Activated CD4-positive, alpha-beta T cell treated with anti-CD3 and anti-CD28 coated beads, Interleukin-2, Interleukin-6, amounts not matched to agents 100 ng/mL and 50 ng/mL, durations not matched to agents 16 hours and 8 hours (primary cell): ENCODE measurements at regions not wholly inside any gene's neighbourhood (a gene's known extent, or its start where the extent isn't known, plus 50 kb on each side); places are given as distances from the start of the nearest gene placed in this dataset.
"Not testable (repeated sequence)": the region's sequence is repeated elsewhere in the genome, so short reads cannot be mapped to it uniquely, and the experiment has no call there.

Source experiments
- DNase-seq: peaks from one replicate; pipeline ENCODE4 v3.0.0-alpha.2; 2020

DNA sequence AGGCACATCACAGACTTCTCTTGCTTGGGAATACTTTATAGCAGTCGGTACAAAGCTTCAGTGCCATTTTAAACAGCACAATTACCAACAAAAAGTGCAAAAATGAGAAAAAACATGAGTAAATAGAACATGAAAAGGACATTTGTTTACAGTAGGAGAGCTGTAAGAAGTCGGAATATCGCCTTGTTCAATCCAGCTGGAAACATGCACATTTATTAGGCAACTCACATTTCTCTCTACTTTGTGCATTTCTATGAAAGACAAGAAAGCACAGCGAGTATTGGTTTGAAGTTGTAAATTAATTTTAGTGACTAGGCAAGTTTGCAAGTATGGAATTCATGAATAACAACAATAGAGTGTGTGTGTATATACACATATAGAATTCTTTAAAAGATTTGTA is 484.7 kb downstream of the DACH1 start:
- no peak for DNase-seq

DNA sequence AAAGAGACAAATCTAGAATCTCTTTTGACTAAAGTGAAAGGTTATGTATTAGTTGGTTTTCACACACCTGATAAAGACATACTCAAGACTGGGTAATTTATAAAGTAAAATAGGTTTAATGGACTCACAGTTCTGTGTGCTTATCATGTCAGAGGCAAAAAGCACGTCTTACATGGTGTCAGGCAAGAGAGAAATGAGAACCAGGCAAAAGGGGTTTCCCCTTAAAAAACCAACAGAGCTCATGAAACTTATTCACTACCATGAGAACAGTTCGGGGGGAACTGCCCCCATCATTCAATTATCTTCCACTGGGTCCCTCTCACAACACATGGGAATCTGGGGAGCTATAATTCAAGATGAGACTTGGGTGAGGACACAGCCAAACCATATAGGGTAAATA is 486.8 kb downstream of the DACH1 start:
- DNase-seq: no peak

DNA sequence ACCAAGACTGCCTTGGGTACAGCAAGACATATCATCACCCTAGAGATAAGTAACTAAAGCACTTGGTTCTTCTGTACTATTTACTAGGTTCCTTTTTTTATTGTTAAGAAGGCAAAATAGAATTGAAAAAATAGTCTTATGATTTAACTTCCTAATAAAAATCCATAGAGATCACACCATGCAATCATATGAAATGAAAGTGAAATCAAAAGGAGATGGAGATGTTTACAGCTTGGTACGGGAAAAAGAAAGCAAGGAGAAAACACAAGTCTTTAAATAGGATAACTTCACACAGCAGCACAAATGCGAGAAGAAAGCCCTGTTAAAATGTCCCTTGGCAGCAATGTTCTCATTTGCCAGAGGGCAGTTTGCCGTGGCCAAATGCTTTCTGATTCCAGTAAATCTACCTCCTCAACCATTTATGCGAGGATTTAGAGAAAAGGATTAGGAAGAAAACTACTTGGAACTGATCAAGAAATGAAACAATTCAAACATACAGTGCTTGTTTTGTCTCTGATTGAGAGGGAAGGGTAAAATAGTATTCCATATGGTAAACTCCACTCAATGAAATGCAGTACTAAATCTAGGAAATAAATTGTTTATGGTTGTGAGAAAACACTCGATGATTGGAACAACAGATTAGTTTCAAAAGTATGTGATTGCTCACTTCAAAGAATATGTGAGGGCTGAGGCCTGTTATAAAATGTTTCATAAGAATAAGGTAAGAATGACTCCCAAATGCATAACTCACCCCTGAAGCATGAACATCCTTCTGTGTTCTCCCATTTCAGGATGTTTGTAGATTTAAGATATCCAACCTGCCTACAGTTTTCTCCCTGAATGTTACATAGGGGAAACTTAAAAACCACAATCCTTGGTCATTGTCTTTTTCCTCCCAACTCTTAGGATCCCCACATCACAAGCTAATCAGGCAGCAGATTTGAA is 487.8 kb downstream of the DACH1 start:
- DNase-seq: no peak

DNA sequence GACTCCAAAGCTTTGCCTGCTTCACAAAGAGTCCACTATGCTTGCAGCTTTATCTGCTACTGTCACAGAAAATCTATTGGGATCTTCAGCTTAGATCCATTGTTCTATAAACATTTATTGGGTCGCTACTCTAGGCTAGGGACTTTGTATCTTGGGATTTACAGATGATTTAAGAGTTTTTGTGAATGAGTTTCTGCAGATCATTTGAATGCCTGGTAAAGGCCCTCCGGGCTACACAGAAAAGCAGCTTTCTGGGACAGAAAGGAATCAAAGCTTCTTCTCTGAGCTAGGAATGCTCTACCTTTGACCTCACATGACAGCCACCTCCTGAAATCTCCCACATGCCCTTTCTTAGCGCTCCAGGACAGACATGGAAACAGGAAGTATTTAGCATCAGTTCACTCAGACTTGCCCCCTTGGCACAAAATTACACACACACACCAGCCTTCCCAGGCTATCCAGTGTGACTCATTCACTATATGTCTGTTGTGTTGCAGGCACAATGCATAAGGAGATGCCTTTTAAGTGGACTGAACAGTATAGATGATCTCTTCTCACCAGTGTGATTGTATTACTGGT is 492.4 kb downstream of the DACH1 start:
- DNase-seq: no peak

DNA sequence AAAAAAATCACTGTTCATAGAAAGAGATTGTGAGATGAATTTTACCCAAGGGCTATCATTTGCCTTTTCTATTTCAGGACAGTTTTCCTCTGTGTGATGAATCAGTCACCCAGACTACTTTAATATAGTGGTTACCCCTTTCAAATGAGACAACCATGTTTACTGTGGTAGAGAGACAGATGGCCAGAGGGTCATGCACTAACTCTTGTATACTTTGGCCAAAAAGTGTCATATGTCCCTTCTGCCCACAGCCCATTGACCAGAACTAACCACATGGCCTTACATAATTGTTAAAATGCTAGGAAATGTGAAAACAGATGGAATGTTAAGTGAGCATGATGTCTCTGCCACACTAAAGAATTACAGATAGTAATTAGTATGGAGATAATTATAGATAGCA is 498.7 kb downstream of the DACH1 start:
- DNase-seq: no peak

DNA sequence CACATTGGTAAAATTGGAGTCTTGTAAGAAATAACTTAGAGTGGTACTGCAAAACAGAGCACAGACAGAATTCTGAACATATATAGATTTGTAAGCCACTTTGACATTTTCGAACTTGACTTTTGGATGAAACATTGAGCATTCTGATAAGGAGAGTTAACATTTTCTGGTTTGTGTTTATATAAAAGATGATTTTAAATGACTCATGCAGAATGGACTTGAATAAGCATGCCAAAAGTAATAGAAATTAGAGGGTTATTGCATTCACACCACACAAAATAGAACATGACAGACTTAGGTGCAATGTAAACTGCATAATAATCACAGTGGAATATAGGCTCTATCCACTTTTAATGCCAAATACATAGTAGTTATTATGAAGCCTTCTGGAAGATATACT is 507.0 kb downstream of the DACH1 start:
- no peak for DNase-seq

DNA sequence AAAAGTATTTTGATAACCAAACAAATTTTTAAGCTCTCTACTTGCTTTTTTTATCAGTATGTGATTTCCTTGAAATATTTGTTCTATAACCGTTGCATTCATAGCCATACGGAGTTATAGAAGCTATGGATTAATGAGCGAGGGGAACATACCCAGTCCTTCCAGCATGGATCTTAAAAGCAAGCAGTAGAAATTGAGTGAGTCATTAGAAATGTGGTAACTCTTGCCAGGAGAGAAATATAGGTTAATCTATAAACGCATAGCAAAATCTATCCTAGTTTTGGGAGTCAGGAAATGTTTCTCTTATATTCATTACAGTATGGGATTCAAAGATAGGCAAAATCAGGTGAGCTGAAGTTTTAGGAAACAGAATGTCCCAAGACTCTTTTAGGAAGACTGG is 507.4 kb downstream of the DACH1 start:
- DNase-seq: no peak

DNA sequence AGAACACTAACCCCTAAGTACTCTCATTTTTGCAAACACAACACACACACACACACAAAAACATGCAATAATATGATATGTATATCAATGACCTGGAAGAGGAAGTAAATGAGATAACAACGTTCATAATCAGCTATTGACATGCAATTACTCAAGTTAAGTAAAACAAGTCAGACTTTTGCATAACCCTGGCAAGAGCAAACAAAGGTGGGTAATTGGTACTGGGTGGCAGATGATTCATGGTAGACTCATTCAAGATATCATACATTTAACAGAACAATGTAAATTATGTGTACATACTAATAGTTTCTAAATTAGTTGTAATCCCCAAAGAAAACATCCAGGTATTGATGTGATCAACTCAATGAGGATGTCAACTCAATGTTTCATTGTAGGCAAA is 508.8 kb downstream of the DACH1 start:
- DNase-seq: no peak

DNA sequence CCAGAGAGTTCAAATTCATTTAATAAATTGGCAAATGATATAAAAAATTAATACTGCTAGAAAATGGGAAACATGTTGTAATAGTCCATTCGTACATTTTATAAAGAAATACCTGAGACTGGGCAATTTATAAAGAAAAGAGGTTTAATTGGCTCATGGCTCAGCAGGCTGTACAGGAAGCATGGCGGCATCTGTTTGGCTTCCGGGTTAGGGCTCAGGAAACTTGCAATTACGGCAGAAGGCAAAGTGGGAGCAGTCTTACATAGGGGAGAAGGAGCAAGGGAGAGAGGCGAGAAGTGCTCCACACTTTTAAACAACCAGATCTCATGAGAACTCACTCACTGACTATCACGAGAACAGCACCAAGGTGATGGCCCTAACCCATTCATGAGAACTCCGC is 512.0 kb downstream of the DACH1 start:
- DNase-seq: no peak

DNA sequence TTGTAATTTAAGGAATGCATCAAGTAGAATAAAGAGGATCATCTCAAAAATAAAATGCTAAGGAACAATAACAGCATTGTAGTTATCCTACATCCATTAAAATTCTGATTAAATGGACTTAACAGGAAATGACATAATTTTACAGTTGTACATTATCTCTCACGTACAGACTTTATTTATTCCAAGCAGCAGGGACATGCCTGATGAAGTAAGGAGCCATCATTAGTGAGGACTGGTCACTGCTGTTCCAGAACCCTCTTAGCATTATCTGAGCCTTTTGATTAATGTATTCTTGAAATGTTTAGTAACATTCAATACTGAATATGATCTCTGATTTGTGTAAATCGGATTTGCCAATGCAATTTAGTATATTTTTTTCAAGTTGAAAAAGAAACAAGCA is 516.1 kb downstream of the DACH1 start:
- DNase-seq: no peak

DNA sequence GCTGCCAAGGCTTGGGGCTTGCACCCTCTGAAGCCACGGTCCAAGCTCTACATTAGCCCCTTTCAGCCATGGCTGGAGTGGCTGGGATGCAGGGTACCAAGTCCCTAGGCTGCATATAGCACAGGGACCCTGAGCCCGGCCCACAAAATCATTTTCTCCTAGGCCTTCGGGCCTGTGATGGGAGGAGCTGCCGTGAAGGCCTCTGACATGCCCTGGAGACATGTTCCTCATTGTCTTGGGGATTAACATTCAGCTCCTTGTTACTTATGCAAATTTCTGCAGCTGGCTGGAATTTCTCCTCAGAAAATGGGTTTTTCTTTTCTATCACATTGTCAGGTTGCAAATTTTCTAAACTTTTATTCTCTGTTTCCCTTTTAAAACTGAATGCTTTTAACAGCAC is 521.1 kb downstream of the DACH1 start:
- DNase-seq: not testable (repeated sequence)

DNA sequence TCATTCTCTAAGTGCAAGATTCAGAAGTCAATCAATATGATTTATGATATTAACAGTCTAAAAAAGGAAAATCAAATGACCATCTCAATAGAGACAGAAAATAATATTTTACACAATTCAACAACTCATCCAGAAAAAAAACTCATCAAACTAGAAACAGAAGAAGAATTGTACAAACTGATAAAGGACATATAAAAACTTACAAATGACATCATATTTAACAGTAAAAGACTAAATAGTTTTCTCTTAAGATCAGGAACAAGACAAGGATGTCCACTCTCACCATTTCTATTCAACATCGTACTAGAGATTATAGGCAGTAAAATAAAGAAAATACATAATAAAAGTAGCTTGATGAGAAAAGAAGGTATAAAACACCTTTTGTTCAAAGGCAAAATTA is 527.3 kb downstream of the DACH1 start:
- DNase-seq: no peak

DNA sequence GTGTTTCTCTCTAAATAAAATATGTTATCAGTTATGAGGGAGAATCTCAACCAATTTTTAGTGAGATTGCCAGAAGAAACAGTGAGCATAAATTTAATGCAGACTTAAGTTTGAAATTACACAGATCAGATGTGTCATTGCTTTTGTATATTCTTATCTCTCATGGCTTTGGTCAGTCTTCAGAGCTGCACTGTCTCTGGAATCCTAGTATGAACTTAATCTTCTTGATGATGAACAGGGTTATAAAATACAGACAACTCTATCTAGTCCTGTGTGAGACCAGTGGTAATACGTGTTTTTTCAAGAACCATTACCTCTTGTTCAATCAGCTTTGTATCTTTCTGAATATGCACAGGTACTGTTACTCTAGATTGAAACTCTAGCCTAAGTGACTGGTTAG is 528.0 kb downstream of the DACH1 start:
- DNase-seq: no peak

DNA sequence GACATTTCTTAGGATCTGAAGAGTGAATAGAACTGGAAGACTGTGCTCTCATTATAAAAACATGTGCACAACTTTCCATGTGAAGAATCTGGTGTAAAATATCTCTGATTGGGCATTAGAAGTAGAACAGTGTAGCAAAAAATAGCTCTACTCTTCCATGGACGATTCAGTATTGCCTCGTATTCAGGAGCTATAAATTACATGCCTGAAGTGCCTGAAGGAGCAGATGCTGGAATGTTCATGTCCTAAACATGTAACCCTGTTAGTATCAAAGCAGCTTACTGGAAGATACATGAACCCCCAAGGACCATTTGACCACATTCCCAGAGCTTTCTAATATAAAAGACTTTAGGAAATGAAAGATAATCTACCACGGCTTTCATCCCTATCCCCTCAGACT is 528.9 kb downstream of the DACH1 start:
- no peak for DNase-seq

DNA sequence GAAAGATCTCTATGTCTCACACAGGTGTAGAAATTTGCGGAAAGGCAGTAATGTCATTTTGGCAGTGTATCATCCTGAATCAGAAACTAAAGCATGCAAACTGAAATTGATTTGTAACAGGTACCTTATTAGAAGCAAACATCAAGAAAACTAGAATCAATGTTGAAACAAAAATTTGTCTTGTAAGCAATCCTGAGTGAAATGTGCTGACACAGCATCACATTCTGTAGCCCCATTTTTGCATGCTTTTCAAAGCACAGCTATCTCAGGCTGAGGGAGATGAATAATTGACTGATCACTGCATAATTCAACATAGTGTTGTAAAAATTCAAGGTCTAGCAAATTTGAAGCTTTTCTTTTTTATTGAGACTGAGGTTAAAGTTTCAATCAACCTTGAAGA is 539.7 kb downstream of the DACH1 start:
- DNase-seq: no peak

DNA sequence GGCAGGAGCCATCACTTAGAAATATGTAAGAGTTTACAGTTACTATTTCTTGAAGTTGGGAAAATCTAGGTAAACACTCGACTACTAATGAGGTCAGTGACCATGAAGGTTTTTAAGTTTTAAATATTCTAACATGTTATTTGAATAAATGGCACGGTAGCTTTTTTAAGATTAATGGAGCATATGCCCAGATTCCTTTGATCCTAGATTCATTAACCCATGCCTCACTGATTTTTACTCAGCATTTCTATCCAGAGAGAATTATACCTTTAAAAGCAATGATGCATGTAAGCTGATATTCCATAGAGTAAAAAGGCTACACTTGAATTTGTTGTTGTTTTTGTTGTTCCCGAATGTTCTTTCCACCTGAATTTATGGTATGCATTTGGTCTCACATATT is 541.4 kb downstream of the DACH1 start:
- no peak for DNase-seq

DNA sequence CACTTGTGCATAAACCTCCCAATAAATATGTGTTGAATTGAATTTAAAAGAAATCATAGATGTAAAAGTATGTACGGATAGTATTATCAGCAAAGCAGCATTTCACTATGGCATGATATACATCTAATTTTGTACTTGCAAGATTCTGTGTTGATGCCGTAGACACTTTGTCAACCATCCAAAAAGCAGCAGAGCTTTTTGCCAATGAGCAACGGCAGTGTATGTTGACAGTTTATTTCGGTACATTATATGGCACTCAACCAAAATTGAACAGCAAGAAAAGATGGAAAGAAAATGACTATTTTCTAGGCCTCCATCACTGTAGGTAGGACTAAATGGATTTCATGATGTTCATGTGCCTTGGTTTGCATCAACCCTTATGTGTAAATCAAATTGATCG is 543.7 kb downstream of the DACH1 start:
- DNase-seq: no peak

DNA sequence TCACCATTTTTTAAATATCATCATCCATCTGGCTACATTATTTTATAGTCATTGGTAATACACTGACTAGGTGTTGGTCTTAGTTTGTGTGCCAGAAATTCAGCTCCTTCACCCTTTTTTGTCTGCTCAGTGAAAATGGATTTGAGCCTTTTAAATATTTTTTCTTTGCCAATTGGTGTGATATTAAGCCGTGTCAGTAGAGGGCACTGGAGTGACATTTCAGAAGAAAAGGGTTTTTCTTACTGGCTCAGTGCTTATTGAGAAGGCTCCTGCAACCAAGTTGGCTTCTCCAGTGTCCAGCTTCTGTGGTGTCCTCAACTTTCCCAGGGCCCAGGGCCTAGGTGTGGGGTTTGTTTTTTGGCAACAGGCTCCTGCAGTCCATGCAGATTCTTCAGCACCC is 546.6 kb downstream of the DACH1 start:
- peak; percentile 35 for DNase-seq

DNA sequence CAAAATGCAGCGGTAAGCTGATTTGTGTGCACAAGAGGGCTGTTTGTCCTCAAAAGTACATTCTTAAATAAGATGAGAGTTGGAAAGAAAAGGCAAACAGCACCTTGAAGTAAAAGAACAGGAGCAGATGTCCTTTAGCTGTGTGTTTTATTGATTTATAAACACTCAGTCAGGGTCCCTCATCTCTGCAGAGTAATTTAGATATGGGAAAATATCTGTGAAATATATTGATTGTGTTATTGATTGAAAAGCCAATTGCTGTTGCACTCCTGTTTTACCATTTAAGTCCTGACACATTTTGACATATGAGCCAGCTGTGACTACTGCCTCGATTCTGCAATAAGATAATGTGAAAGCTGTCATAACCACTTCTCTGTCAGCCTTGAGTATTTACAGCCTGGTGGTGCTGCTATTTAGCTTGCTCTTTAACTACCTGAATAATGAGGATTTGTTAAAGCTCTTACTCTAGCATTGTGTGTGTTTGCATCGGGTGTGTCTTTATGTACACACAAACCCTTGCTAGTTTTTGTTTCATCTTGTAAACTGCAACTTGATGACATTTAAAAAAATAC is 550.1 kb downstream of the DACH1 start:
- DNase-seq: no peak

DNA sequence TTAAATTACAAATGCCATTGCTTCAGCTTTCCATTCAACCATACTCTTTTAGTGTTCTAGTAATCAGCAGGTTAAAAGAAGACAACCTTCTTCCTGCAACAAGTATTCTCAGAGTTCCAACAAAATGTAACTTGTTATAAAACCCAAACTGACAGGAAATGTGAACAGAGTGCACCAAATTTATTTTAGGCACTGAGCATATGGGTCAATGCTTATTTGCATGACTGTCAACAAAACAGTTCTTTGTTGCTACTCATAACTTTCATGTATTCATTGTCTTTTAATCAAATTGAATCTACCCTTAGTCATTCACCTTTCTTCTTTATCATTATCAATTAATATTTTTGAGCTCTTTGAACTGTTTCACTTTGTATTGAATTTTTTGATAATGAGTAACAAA is 554.1 kb downstream of the DACH1 start:
- DNase-seq: no peak

DNA sequence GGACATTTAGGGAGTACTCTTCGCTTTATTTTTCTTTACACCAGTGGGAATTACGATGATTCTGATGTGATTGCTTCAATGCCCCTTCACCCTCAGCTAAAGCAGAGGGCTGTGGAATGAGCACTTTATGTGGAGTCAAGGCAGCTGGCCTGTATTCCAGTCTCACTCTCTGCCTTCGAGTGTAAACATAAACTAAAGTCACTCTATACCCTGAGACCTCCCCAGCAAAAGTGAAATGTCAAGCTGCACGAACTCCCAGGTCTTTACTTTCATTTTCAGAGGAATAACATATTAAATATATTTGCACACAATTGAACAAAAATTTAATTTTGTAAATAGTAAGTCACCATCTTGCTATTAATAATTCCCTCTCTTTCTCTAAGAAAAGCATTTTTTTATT is 557.1 kb downstream of the DACH1 start:
- DNase-seq: no peak

DNA sequence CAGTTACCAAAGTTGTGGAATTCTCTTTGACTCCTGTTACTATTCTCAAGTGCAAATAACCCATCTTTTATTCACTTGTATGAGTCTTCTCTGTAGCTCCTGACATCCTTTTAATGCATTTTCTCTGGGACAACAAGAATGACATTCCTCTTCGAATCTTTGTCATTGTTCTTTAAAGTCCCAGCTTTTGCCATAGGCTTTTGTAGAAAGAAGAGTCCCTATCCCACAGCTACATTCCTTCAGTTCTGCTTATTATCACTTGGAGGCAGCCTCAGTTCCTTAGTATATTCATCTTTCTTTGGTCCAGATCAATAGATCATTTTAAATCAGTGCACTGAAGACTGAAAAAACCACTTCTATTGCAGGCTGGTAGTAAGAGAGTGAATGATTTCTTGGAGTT is 560.2 kb downstream of the DACH1 start:
- DNase-seq: no peak

DNA sequence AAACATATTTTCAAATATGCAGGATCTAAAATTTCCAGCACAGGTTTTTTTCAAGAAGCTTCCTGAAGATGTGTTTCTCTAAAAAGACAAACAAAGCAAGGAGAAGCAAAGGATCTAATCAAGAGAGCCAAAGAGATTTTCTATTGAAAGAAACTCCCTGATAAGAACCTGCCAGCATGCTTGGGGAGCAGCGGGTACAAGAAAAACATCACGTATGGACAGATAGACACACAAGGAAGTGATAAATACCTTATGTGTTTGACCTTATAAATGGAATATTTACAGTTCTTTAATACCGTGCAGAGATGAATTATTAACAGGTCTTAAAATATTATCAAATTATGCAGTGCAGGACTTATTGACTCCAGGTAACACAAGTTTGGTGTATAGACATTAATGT is 562.1 kb downstream of the DACH1 start:
- DNase-seq: no peak

DNA sequence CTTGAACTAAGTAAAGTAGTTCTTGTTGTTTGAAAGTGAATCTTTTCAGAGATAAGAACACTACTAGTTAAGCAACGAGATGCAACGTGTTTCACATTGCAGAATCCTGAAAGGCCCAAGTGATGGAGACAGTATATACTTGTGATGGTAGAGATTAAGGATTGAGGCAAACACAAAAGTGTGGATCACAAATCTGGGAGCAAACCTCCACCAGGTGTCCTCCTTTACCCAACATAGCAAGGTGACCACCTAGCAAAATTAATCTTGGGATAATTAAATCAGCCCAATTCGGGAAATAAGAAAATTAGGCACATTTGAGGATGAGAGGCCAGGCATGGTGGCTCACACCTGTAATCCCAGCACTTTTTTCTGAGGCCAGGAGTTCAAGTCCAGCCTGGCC is 563.9 kb downstream of the DACH1 start:
- DNase-seq: no peak

DNA sequence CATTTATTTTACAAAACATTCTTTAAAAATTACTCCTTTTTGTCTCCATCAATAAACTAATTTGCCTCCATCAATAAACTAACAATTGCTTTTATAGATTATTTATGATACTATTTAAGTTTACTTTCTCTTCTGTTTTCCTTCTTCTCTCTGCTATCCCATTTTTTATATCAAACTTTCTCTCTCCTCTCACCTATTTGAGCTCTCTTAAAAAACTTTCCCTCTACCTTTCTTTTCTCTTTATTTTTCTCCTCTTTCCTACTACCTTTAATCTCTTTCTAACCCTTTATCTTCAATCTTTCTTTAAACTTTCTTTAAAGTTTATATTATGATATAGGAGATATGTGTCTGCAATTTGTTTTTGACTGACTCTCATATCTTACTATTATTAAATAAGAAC is 566.4 kb downstream of the DACH1 start:
- DNase-seq: no peak
